Body of pancreas (tissue), 4 donors: ENCODE measurements at regions not wholly inside any gene's neighbourhood (a gene's known extent, or its start where the extent isn't known, plus 50 kb on each side); places are given as distances from the start of the nearest gene placed in this dataset.

Experiments
- ATAC-seq: fragments of 150-250 bp; one replicate; pipeline ENCODE4 v1.9.1; 2016
- DNase-seq, 4 donors: peaks; one replicate each; pipeline ENCODE4 v3.0.0-alpha.2; 2019
- H3K27ac ChIP-seq, 4 donors: fragments of 200-600 bp; sonication (generic); 1 replicate in 3 of 4; 2 replicates in 1 of 4; pipeline versions ENCODE4 v1.5.1 to v1.6.1; 2016 to 2019; ENCODE audit warnings: mild to moderate bottlenecking in 1 of 4, mixed read lengths in 1 of 4, moderate library complexity in 1 of 4
- H3K27me3 ChIP-seq, 2 donors: fragments of 200-600 bp; sonication (generic); one replicate each; pipeline ENCODE4 v1.6.0; 2016; ENCODE audit warnings: mild to moderate bottlenecking in 1 of 2
- H3K36me3 ChIP-seq, 2 donors: fragments of 200-600 bp; sonication (generic); replicated peaks in 1 of 2; 2 replicates each; pipeline ENCODE4 v1.5.1; 2016; ENCODE audit warnings: low read depth in 2 of 2; ENCODE audit not compliant: insufficient read depth in 1 of 2
- H3K4me1 ChIP-seq: fragments of 200-600 bp; sonication (generic); one replicate; pipeline ENCODE4 v1.6.0; 2016
- H3K4me3 ChIP-seq, 2 donors: fragments of 200-600 bp; sonication (generic); 1 replicate in 1 of 2; 2 replicates in 1 of 2; pipeline ENCODE4 v1.5.1; 2016 to 2019
- H3K9me3 ChIP-seq, 3 donors: fragments of 200-600 bp; sonication (generic); 1 replicate in 2 of 3; 2 replicates in 1 of 3; pipeline ENCODE4 v1.5.1; 2016
- POLR2A ChIP-seq, 3 donors: fragments of 450-650 bp; IDR thresholded peaks; one replicate each; pipeline ENCODE4 v1.6.1; 2016; ENCODE audit warnings: antibody characterized with exemption in 3 of 3, mild to moderate bottlenecking in 2 of 3
- WGBS, 2 donors: methylation state at CpG; one replicate each; pipeline ENCODE4 v1.1.5; 2017; 5-methylcytosine and 5-hydroxymethylcytosine counted together
- intact Hi-C: fragments of 100-400 bp; cut with DNase I; formaldehyde crosslinking; loops from one replicate; pipeline ENCODE4 v1.15.1; 2023
- TF ChIP-seq, protein P1 (sequence below), 7 experiments: fragments of 450-650 bp in 4 of 7; fragments of 200-600 bp in 3 of 7; sonication (generic) in 3 of 7; IDR thresholded peaks; one replicate each; pipeline ENCODE4 v1.5.1; 2016 to 2019; ENCODE audit warnings: antibody characterized with exemption in 7 of 7

DNA sequence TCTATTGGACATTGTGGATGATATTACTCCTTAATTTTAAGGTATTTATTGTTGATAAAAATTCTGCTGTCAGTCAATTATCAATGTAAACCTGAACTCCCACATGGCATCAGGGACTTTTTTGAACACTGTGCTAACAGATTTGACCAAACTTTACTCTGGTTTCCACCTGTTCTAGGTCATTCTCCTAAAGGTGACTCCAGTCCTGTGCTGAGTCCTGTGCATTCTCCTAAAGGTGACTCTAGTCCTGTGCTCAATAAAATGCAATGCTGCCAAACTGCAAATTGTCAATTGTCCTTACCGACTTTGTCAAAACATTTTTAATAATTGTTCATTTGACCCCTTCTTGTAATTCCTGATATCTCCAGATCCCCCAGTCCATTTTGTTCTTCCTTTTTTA lies 408.4 kb upstream of the EPHA7 start:
- no peak for ATAC-seq
- H3K4me3 ChIP-seq, result no peak overlapping the region
- no peaks in the 10 kb centered on the region for H3K4me1 ChIP-seq
- H3K27ac ChIP-seq, result no peak overlapping the region
- no peaks in the 10 kb centered on the region for H3K27me3 ChIP-seq
- H3K36me3 ChIP-seq, result no peaks in the 10 kb centered on the region
- no peak for DNase-seq
- intact Hi-C loops, result no loop called here
- 90% methylated on average over 1 of the region's 1 CpG for WGBS, 2 donors
- TF ChIP-seq, protein P1, sequence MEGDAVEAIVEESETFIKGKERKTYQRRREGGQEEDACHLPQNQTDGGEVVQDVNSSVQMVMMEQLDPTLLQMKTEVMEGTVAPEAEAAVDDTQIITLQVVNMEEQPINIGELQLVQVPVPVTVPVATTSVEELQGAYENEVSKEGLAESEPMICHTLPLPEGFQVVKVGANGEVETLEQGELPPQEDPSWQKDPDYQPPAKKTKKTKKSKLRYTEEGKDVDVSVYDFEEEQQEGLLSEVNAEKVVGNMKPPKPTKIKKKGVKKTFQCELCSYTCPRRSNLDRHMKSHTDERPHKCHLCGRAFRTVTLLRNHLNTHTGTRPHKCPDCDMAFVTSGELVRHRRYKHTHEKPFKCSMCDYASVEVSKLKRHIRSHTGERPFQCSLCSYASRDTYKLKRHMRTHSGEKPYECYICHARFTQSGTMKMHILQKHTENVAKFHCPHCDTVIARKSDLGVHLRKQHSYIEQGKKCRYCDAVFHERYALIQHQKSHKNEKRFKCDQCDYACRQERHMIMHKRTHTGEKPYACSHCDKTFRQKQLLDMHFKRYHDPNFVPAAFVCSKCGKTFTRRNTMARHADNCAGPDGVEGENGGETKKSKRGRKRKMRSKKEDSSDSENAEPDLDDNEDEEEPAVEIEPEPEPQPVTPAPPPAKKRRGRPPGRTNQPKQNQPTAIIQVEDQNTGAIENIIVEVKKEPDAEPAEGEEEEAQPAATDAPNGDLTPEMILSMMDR (IDR thresholded peaks at IDR 0.05), result no peak
- no peak for TF ChIP-seq POLR2A (IDR thresholded peaks at IDR 0.05)
- no peaks in the 10 kb centered on the region for H3K9me3 ChIP-seq

DNA sequence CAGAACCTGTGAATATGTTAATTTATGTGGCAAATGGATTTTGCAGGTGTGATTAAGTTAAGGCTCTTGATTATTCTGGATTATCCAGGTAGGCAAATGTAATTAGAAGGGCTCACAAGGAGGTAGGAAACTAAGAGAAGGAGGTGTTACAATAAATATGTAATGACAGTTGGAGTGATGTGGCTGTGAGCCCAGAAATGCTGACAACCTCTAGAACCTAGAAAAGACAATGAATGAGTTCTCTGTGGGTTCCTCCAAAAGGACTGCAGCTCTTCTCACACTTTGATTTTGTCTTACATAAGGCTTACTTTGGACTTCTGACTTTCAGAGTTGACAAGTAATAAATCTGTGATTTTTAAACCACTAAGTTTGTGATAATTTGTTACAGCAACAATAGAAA lies 406.6 kb upstream of the EPHA7 start:
- H3K4me1 ChIP-seq, result no peaks in the 10 kb centered on the region
- TF ChIP-seq POLR2A (IDR thresholded peaks at IDR 0.05), result no peak
- TF ChIP-seq, protein P1 (IDR thresholded peaks at IDR 0.05), result no peak
- H3K9me3 ChIP-seq, result no peaks in the 10 kb centered on the region
- no peaks in the 10 kb centered on the region for H3K36me3 ChIP-seq
- ATAC-seq (no peak), DNase-seq (no peak)
- intact Hi-C loops, result no loop called here
- no peak overlapping the region for H3K4me3 ChIP-seq
- no peak overlapping the region for H3K27ac ChIP-seq
- no peaks in the 10 kb centered on the region for H3K27me3 ChIP-seq

DNA sequence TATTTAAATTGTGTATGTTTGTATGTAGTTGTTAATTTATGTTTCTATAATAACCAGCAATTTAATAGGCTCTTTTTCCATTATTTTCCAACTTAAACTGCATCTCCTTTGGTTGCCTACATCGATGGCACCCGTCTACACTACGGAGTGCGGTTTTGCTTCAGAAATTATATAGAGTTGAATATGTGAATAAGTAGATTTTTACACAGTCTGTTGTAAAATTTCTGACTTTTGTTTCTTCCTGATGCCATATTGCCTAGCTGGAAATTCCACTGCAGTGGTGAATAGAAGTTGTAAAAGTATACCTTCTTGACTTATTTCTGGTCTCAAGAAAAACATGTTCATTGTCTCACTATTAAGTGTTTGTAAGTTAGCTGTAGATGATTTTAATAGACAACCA lies 404.1 kb upstream of the EPHA7 start:
- intact Hi-C loops, result no loop called here
- Histone ChIP-seq H3K9me3 (no peaks in the 10 kb centered on the region), H3K4me3 (no peak overlapping the region), H3K4me1 (no peaks in the 10 kb centered on the region), H3K27ac (no peak overlapping the region), H3K36me3 (no peaks in the 10 kb centered on the region), H3K27me3 (no peaks in the 10 kb centered on the region)
- DNase-seq, result no peak
- no peak for ATAC-seq
- TF ChIP-seq, protein P1 (IDR thresholded peaks at IDR 0.05), result no peak
- no peak for TF ChIP-seq POLR2A (IDR thresholded peaks at IDR 0.05)
- WGBS, 2 donors, result 91 to 93% methylated on average over 4 of the region's 4 CpGs

DNA sequence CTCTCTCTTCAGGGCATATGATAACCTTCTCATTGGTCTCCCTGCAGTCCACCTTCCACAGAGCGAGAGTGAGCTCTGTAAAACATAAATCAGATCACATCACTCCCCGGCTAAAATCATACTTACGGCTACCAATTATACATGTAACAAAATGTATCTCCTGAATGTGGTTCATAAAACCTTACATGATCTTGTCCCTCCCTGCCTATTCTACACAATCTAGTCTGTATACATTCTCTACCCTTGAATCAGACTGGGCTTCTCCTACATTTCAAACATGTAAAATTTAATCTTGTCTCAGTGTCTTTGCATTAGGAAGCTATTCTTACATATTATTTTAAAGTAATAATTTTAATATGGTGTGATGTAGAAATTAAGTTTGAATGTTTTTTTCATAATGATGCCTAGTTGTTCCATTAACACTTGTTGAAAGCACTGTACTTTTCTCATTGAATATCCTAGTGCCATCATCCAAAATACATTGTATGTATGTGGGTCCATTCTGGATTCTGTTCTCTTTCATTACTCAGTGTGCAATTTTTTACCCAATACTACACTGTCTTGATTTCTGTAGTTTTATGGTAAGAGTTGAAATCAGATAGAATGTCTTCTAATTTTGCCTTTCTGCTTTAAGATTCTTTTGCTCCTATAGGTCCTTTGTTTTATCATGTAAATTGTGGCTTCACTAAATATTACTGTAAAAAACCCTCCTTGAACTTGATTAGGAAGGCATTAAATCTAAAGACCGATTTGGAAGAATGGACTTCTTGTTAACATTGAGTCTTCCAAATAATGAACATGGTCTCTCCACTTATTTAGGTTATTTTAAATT lies 403.3 kb upstream of the EPHA7 start:
- 84 to 86% methylated on average over 4 of the region's 4 CpGs for WGBS, 2 donors
- H3K27ac ChIP-seq, result no peak overlapping the region

More for the DNA sequence above, 403.3 kb upstream of the EPHA7 start:
- ATAC-seq (no peak), DNase-seq (no peak)
- Histone ChIP-seq H3K27me3 (peaks cover 0 to 2% of the 10 kb centered on the region in 2 donors), H3K4me3 (no peak overlapping the region), H3K36me3 (no peaks in the 10 kb centered on the region), H3K4me1 (no peaks in the 10 kb centered on the region), H3K9me3 (no peaks in the 10 kb centered on the region)
- no peak for TF ChIP-seq POLR2A (IDR thresholded peaks at IDR 0.05)
- TF ChIP-seq, protein P1 (IDR thresholded peaks at IDR 0.05), result no peak
- intact Hi-C loops, result no loop called here
